ENCODE measurements at regions not wholly inside any gene's neighbourhood (a gene's known extent, or its start where the extent isn't known, plus 50 kb on each side); places are given as distances from the start of the nearest gene placed in this dataset.

DNA sequence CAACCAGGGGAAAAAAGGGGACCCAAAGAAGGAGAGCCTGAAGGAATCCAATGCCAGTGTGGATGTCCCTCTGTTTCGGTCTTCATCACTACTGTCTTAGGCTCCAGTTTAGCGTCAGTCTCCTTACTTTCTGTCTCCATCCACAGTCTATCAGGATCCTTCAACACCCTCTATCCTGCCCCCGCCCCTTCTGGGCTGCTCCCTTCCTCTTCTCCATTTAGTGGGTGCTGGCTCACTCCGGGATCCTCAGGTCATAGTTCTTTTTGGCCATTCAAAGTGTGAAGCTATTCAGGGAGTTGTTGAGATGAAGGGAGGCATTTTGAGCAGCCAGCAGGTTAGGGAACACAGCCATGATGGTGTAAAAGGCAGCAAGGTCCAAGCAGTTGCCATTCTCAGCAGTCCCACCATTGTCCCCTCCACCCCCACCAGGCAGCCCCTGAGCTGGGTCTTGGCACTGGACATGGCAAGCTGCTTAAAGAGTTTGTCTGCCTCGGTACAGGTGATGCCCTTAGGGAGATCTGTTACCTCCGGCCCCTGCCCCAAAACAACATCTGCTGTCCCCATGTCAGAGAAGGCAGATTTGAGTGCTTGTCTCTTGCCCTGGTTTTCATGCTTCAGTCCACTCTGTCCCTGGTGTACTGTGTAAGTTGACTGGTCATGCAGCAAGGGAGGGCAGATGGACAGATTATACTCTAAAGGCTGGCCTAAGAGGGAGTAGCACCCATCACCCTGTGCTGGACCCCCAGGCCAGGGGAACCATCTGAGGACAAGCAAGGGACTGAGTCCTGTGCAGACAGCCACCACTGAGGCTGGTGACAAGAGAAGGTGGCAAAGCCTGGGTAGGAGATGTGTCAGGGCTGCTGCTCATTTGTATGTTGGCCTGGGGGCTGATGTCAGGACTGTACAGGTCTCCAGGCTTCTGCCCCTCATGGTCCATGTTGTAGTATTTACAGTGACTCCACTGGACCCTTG, 842.0 kb downstream of the HACE1 start:
- no peaks in the 10 kb centered on the region for H3K9me3 ChIP-seq (replicated peaks; ENCODE audit: control insufficient read depth, insufficient read depth, low read length)
- H3K27me3 ChIP-seq (replicated peaks in 1 of 2; ENCODE audit: control insufficient read depth in 2 of 2, insufficient read depth in 2 of 2, low read length in 1 of 2): no peaks in the 10 kb centered on the region
- RAD21 ChIA-PET (ENCODE audit: unreplicated experiment): no interaction called here
- in situ Hi-C loops (cut with MboI): no loop called here
- BruUV-seq (replicated peaks): no TSS peak
- POLR2A ChIA-PET: no interaction called here
- DNase-seq (ENCODE audit: low read depth, low spot score) (no peak), FAIRE-seq (no peak), ATAC-seq (no peak)
- H3K4me1 ChIP-seq (ENCODE audit: control insufficient read depth, insufficient read depth, low read length): no peaks in the 10 kb centered on the region
- H3K79me2 ChIP-seq (ENCODE audit: control insufficient read depth, insufficient read depth, low read length): no peaks in the 10 kb centered on the region
- WGBS (ENCODE audit: insufficient coverage, insufficient replicate concordance, low lambda C conversion rate, missing lambda C conversion rate): 2% methylated on average over 6 of the region's 6 CpGs
- no peaks in the 10 kb centered on the region for H4K20me1 ChIP-seq (ENCODE audit: control insufficient read depth, insufficient read depth)
- SMC1A ChIA-PET (ENCODE audit: uncharacterized antibody, unreplicated experiment): no interaction called here
- no peak overlapping the region for H3K27ac ChIP-seq (ENCODE audit: control insufficient read depth, insufficient read depth)
- intact Hi-C loops (cut with micrococcal nuclease; ENCODE audit: unreplicated experiment): loop anchor here (10.0 kb wide), 1 partner anchor 507 kb away; no protein-coding TSS in a partner anchor
- CTCF ChIA-PET: no interaction called here
- H3K4me3 ChIP-seq: no peak overlapping the region
- no peak overlapping the region for H2AFZ ChIP-seq (ENCODE audit: control insufficient read depth, low read depth, low read length)
- H3K9ac ChIP-seq (ENCODE audit: control insufficient read depth, insufficient read depth, low read length): no peak overlapping the region
- no peaks in the 10 kb centered on the region for H3K36me3 ChIP-seq (ENCODE audit: control insufficient read depth in 2 of 2, insufficient read depth in 2 of 2, low read length in 1 of 2)
- no peak overlapping the region for H3K4me2 ChIP-seq (ENCODE audit: control insufficient read depth, insufficient read depth)
- TF ChIP-seq, protein P1, sequence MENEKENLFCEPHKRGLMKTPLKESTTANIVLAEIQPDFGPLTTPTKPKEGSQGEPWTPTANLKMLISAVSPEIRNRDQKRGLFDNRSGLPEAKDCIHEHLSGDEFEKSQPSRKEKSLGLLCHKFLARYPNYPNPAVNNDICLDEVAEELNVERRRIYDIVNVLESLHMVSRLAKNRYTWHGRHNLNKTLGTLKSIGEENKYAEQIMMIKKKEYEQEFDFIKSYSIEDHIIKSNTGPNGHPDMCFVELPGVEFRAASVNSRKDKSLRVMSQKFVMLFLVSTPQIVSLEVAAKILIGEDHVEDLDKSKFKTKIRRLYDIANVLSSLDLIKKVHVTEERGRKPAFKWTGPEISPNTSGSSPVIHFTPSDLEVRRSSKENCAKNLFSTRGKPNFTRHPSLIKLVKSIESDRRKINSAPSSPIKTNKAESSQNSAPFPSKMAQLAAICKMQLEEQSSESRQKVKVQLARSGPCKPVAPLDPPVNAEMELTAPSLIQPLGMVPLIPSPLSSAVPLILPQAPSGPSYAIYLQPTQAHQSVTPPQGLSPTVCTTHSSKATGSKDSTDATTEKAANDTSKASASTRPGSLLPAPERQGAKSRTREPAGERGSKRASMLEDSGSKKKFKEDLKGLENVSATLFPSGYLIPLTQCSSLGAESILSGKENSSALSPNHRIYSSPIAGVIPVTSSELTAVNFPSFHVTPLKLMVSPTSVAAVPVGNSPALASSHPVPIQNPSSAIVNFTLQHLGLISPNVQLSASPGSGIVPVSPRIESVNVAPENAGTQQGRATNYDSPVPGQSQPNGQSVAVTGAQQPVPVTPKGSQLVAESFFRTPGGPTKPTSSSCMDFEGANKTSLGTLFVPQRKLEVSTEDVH (IDR thresholded peaks at IDR 0.05; ENCODE audit: low read depth, partially characterized antibody): no peak
- no peak for TF ChIP-seq TCF7 (IDR thresholded peaks at IDR 0.05; ENCODE audit: borderline replicate concordance)
- TF ChIP-seq, protein P2, sequence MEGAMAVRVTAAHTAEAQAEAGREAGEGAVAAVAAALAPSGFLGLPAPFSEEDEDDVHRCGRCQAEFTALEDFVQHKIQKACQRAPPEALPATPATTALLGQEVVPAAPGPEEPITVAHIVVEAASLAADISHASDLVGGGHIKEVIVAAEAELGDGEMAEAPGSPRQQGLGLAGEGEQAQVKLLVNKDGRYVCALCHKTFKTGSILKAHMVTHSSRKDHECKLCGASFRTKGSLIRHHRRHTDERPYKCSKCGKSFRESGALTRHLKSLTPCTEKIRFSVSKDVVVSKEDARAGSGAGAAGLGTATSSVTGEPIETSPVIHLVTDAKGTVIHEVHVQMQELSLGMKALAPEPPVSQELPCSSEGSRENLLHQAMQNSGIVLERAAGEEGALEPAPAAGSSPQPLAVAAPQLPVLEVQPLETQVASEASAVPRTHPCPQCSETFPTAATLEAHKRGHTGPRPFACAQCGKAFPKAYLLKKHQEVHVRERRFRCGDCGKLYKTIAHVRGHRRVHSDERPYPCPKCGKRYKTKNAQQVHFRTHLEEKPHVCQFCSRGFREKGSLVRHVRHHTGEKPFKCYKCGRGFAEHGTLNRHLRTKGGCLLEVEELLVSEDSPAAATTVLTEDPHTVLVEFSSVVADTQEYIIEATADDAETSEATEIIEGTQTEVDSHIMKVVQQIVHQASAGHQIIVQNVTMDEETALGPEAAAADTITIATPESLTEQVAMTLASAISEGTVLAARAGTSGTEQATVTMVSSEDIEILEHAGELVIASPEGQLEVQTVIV (IDR thresholded peaks at IDR 0.05; ENCODE audit: borderline replicate concordance, partially characterized antibody): no peak
- TF ChIP-seq, protein P3, sequence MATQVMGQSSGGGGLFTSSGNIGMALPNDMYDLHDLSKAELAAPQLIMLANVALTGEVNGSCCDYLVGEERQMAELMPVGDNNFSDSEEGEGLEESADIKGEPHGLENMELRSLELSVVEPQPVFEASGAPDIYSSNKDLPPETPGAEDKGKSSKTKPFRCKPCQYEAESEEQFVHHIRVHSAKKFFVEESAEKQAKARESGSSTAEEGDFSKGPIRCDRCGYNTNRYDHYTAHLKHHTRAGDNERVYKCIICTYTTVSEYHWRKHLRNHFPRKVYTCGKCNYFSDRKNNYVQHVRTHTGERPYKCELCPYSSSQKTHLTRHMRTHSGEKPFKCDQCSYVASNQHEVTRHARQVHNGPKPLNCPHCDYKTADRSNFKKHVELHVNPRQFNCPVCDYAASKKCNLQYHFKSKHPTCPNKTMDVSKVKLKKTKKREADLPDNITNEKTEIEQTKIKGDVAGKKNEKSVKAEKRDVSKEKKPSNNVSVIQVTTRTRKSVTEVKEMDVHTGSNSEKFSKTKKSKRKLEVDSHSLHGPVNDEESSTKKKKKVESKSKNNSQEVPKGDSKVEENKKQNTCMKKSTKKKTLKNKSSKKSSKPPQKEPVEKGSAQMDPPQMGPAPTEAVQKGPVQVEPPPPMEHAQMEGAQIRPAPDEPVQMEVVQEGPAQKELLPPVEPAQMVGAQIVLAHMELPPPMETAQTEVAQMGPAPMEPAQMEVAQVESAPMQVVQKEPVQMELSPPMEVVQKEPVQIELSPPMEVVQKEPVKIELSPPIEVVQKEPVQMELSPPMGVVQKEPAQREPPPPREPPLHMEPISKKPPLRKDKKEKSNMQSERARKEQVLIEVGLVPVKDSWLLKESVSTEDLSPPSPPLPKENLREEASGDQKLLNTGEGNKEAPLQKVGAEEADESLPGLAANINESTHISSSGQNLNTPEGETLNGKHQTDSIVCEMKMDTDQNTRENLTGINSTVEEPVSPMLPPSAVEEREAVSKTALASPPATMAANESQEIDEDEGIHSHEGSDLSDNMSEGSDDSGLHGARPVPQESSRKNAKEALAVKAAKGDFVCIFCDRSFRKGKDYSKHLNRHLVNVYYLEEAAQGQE (IDR thresholded peaks at IDR 0.05; ENCODE audit: low read depth, low read length): no peak
- no peak for TF ChIP-seq RBBP5 (conservative IDR thresholded peaks at IDR 0.05)
